GM21390 (cell line): ENCODE measurements at regions not wholly inside any gene's neighbourhood (a gene's known extent, or its start where the extent isn't known, plus 50 kb on each side); places are given as distances from the start of the nearest gene placed in this dataset.

Experiments used
- ATAC-seq: cut with Tn5 transposase; IDR thresholded peaks from one replicate; pipeline ENCODE4 v1.9.1; 2021; ENCODE audit not compliant: unreplicated experiment

- no peak for ATAC-seq
These were observed 526.6 kb upstream of the PKDCC start for GRCh38 chr2:41521211-41521610.

GRCh38 chr2:41527525-41528323 is 520.1 kb upstream of the PKDCC start:
- ATAC-seq, result no peak

GRCh38 chr2:41535575-41535974 is 512.2 kb upstream of the PKDCC start:
- no peak for ATAC-seq

- no peak for ATAC-seq
These were observed 507.4 kb upstream of the PKDCC start for GRCh38 chr2:41540272-41540998.

- no peak for ATAC-seq
These were observed 504.1 kb upstream of the PKDCC start for GRCh38 chr2:41543726-41544125.

GRCh38 chr2:41544709-41545108 is 503.1 kb upstream of the PKDCC start:
- ATAC-seq, result no peak

- no peak for ATAC-seq
These were observed 501.8 kb upstream of the PKDCC start for GRCh38 chr2:41546031-41546430.

- no peak for ATAC-seq
These were observed 479.2 kb upstream of the PKDCC start for GRCh38 chr2:41568648-41569047.

- ATAC-seq, result no peak
These were observed 475.7 kb upstream of the PKDCC start for GRCh38 chr2:41572154-41572553.

GRCh38 chr2:41576423-41576822 is 471.4 kb upstream of the PKDCC start:
- no peak for ATAC-seq

- ATAC-seq, result no peak
These were observed 468.0 kb upstream of the PKDCC start for GRCh38 chr2:41579806-41580205.

GRCh38 chr2:41580806-41581205 is 467.0 kb upstream of the PKDCC start:
- no peak for ATAC-seq

- ATAC-seq, result no peak
These were observed 452.6 kb upstream of the PKDCC start for GRCh38 chr2:41595240-41595639.

- ATAC-seq, result no peak
These were observed 450.1 kb upstream of the PKDCC start for GRCh38 chr2:41597680-41598079.

- ATAC-seq, result no peak
These were observed 449.5 kb upstream of the PKDCC start for GRCh38 chr2:41598161-41598894.

GRCh38 chr2:41600460-41600859 is 447.4 kb upstream of the PKDCC start:
- no peak for ATAC-seq

GRCh38 chr2:41602341-41602740 is 445.5 kb upstream of the PKDCC start:
- ATAC-seq, result no peak

- no peak for ATAC-seq
These were observed 442.5 kb upstream of the PKDCC start for GRCh38 chr2:41605311-41605710.

- no peak for ATAC-seq
These were observed 441.9 kb upstream of the PKDCC start for GRCh38 chr2:41605914-41606313.

GRCh38 chr2:41610501-41611190 is 437.2 kb upstream of the PKDCC start:
- ATAC-seq, result no peak

- no peak for ATAC-seq
These were observed 429.1 kb upstream of the PKDCC start for GRCh38 chr2:41618754-41619153.
